ENCODE measurements at regions not wholly inside any gene's neighbourhood (a gene's known extent, or its start where the extent isn't known, plus 50 kb on each side); places are given as distances from the start of the nearest gene placed in this dataset.

DNA sequence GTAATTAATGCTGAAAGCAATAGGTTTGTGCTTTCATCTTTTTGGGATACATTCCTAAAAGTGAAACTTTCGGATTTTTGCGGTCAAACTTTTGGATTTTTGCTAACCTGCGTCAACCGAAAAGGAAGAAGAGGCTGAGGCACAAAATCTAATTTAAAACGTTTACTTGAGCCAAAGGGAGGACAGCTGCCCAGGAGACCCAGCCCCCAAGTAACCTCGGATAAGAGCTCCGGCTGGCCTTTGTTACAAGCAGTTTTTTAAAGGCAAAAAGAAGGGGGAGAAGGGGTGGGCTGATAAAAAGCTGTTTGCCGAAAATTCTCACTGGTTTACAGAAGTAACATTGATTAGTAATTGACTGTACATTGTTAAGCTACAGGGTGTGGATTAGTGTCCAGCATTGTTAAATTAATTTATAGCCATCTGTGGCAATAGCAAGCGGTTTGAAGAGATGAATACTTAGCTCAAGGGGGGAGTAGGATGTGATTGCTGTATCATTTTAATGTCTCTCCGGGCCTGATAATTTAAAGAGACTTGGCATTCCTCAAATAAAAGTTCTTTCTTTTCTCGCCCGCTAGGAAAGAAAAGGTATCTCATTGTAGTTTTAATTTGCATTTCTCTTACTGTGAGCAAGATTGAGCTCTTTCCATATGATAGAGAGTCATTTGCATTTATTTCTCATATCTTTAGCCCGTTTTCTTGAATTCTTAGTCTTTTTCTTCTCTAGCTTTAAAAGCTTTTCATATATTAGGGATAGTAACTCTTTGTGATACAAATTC is 59.1 kb upstream of the USP9X start (continued):
- TF ChIP-seq, protein P1, sequence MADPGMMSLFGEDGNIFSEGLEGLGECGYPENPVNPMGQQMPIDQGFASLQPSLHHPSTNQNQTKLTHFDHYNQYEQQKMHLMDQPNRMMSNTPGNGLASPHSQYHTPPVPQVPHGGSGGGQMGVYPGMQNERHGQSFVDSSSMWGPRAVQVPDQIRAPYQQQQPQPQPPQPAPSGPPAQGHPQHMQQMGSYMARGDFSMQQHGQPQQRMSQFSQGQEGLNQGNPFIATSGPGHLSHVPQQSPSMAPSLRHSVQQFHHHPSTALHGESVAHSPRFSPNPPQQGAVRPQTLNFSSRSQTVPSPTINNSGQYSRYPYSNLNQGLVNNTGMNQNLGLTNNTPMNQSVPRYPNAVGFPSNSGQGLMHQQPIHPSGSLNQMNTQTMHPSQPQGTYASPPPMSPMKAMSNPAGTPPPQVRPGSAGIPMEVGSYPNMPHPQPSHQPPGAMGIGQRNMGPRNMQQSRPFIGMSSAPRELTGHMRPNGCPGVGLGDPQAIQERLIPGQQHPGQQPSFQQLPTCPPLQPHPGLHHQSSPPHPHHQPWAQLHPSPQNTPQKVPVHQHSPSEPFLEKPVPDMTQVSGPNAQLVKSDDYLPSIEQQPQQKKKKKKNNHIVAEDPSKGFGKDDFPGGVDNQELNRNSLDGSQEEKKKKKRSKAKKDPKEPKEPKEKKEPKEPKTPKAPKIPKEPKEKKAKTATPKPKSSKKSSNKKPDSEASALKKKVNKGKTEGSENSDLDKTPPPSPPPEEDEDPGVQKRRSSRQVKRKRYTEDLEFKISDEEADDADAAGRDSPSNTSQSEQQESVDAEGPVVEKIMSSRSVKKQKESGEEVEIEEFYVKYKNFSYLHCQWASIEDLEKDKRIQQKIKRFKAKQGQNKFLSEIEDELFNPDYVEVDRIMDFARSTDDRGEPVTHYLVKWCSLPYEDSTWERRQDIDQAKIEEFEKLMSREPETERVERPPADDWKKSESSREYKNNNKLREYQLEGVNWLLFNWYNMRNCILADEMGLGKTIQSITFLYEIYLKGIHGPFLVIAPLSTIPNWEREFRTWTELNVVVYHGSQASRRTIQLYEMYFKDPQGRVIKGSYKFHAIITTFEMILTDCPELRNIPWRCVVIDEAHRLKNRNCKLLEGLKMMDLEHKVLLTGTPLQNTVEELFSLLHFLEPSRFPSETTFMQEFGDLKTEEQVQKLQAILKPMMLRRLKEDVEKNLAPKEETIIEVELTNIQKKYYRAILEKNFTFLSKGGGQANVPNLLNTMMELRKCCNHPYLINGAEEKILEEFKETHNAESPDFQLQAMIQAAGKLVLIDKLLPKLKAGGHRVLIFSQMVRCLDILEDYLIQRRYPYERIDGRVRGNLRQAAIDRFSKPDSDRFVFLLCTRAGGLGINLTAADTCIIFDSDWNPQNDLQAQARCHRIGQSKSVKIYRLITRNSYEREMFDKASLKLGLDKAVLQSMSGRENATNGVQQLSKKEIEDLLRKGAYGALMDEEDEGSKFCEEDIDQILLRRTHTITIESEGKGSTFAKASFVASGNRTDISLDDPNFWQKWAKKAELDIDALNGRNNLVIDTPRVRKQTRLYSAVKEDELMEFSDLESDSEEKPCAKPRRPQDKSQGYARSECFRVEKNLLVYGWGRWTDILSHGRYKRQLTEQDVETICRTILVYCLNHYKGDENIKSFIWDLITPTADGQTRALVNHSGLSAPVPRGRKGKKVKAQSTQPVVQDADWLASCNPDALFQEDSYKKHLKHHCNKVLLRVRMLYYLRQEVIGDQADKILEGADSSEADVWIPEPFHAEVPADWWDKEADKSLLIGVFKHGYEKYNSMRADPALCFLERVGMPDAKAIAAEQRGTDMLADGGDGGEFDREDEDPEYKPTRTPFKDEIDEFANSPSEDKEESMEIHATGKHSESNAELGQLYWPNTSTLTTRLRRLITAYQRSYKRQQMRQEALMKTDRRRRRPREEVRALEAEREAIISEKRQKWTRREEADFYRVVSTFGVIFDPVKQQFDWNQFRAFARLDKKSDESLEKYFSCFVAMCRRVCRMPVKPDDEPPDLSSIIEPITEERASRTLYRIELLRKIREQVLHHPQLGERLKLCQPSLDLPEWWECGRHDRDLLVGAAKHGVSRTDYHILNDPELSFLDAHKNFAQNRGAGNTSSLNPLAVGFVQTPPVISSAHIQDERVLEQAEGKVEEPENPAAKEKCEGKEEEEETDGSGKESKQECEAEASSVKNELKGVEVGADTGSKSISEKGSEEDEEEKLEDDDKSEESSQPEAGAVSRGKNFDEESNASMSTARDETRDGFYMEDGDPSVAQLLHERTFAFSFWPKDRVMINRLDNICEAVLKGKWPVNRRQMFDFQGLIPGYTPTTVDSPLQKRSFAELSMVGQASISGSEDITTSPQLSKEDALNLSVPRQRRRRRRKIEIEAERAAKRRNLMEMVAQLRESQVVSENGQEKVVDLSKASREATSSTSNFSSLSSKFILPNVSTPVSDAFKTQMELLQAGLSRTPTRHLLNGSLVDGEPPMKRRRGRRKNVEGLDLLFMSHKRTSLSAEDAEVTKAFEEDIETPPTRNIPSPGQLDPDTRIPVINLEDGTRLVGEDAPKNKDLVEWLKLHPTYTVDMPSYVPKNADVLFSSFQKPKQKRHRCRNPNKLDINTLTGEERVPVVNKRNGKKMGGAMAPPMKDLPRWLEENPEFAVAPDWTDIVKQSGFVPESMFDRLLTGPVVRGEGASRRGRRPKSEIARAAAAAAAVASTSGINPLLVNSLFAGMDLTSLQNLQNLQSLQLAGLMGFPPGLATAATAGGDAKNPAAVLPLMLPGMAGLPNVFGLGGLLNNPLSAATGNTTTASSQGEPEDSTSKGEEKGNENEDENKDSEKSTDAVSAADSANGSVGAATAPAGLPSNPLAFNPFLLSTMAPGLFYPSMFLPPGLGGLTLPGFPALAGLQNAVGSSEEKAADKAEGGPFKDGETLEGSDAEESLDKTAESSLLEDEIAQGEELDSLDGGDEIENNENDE (IDR thresholded peaks at IDR 0.05; ENCODE audit: insufficient replicate concordance, low read length): peak; percentile 35
- TF ChIP-seq RAD21 (IDR thresholded peaks at IDR 0.05 in 1 of 2, conservative IDR thresholded peaks at IDR 0.05 in 1 of 2; ENCODE audit: low read depth in 2 of 2, low read length in 2 of 2) (peak in 1 of 2 experiments; percentile 11; a peak in 1 of 4 replicates), SP1 (IDR thresholded peaks at IDR 0.05; ENCODE audit: low read depth, low read length) (0 out of 2 replicates have a peak, but pooled peaks have one; percentile 12)

Measured in H1 (cell line).